Esophagus muscularis mucosa (tissue), 4 donors: ENCODE measurements at regions not wholly inside any gene's neighbourhood (a gene's known extent, or its start where the extent isn't known, plus 50 kb on each side); places are given as distances from the start of the nearest gene placed in this dataset.

ENCODE experiments used
- DNase-seq: peaks from one replicate; pipeline ENCODE4 v3.0.0-alpha.2; 2017; ENCODE audit errors: extremely low spot score
- H3K27ac ChIP-seq, 4 donors: fragments of 200-600 bp; sonication (generic); replicated peaks in 1 of 4; 1 replicate in 3 of 4; 2 replicates in 1 of 4; pipeline ENCODE4 v1.5.1; 2016 to 2019; ENCODE audit warnings: mild to moderate bottlenecking in 1 of 4
- H3K27me3 ChIP-seq, 4 donors: fragments of 200-600 bp; sonication (generic); one replicate each; pipeline versions ENCODE4 v1.5.1 to v1.6.0; 2016 to 2019
- H3K36me3 ChIP-seq, 4 donors: fragments of 200-600 bp; sonication (generic); one replicate each; pipeline ENCODE4 v1.5.1; 2016 to 2019
- H3K4me1 ChIP-seq, 4 donors: fragments of 200-600 bp; sonication (generic); one replicate each; pipeline ENCODE4 v1.5.1; 2016 to 2019
- H3K4me3 ChIP-seq, 4 donors: fragments of 200-600 bp; sonication (generic); 1 replicate in 2 of 4; 2 replicates in 2 of 4; pipeline ENCODE4 v1.5.1; 2016 to 2019; ENCODE audit warnings: mild to moderate bottlenecking in 4 of 4, moderate library complexity in 1 of 4
- H3K9me3 ChIP-seq, 4 donors: fragments of 200-600 bp; sonication (generic); 1 replicate in 3 of 4; 2 replicates in 1 of 4; pipeline ENCODE4 v1.5.1; 2016 to 2019
- EP300 ChIP-seq: sonication (generic); formaldehyde crosslinking; IDR thresholded peaks from one replicate; pipeline ENCODE4 v1.6.1; 2017; ENCODE audit warnings: antibody characterized with exemption
- POLR2A ChIP-seq: fragments of 450-650 bp; IDR thresholded peaks from one replicate; pipeline ENCODE4 v1.6.1; 2017; ENCODE audit warnings: antibody characterized with exemption, moderate library complexity, mild to moderate bottlenecking, low read depth
- POLR2AphosphoS5 ChIP-seq, 2 donors: sonication (generic); formaldehyde crosslinking; IDR thresholded peaks; one replicate each; pipeline ENCODE4 v1.6.1; 2017; ENCODE audit warnings: antibody characterized with exemption in 2 of 2
- WGBS: methylation state at CpG from one replicate; pipeline ENCODE4 v1.1.5; 2018; 5-methylcytosine and 5-hydroxymethylcytosine counted together
- intact Hi-C: fragments of 100-400 bp; cut with DNase I; formaldehyde crosslinking; loops from one replicate; pipeline ENCODE4 v1.15.1; 2023
- TF ChIP-seq, protein P1 (sequence below), 3 experiments: fragments of 200-600 bp in 2 of 3; fragments of 450-650 bp in 1 of 3; sonication (generic) in 2 of 3; IDR thresholded peaks; one replicate each; pipeline ENCODE4 v1.5.1; 2017 to 2019; ENCODE audit warnings: antibody characterized with exemption in 3 of 3, mild to moderate bottlenecking in 2 of 3, moderate library complexity in 1 of 3

DNA sequence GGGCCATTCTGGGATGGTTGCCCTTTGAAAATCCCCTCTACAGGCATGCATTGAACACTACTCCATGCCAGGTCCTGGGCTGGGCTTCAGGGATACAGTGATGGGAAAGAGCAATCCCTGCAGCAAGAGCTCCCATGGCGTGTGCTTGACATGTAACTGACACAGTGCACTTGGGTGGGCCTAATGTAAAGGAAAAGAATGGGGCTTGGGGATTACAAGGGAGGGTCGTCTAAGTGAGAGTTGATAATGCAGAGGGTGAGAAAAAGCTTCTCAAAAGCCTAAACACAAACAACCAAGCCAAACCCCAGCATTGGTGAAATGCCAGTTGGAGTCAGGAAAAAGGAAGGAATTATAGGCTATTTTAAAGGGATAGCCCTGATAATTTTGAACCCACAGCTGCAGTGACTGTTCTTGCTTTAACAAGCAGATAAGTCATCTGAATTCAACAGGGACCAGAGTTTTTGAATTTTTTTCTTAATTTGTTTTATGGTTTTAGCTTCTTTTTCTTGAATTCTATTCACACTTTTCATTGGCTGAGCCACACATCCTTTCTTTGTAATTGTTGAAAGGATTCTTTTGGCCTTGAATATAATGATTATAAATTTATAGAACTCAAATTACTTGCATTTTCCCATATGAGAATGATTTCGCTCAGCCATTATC, 308.7 kb downstream of the LPIN1 start:
- WGBS: 82% methylated on average over 3 of the region's 3 CpGs

DNA sequence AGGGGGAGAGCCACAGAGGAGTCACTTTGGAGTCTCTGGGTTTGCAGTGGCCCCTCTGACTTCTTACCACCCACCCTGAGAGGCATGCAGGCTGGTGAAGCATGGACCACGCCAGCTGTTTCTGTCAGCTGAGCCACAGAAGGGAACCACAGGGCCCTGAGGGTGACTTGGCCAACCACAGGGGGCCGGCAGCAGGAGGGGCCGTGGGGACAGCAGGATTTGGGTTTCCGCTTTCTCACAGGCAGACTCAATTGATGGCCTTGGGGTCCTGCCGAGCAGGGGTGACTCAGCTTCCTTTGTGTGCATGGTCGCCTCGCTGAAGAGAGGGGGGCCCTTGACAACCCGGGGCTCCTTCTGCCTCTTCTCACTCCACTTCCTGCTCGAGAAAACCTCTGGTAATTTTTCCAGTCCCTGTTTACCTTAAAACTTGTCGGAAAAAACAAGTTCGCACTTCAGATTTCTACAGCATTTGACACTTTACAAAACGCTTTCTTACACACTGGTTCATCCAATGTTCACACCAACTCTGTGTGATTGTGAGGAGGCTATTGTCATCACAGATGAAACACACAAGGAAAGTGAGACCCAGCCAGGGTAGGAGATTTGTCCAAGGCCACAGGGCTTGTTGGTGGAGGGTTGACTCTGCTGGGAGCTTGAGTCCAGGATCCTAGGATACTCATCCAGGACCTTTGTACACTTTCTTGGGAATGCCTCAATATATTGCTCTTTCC, 311.2 kb downstream of the LPIN1 start:
- intact Hi-C loops: no loop called here
- Histone ChIP-seq H3K4me3 (no peak overlapping the region), H3K36me3 (no peaks in the 10 kb centered on the region), H3K27ac (no peak overlapping the region), H3K27me3 (no peaks in the 10 kb centered on the region), H3K9me3 (no peaks in the 10 kb centered on the region), H3K4me1 (peaks cover 0 to 15% (median 11%) of the 10 kb centered on the region in 4 donors)
- DNase-seq: no peak
- 54% methylated on average over 11 of the region's 12 CpGs for WGBS
- no peak for TF ChIP-seq POLR2A
- no peak for TF ChIP-seq POLR2AphosphoS5 (IDR thresholded peaks at IDR 0.05)
- TF ChIP-seq, protein P1, sequence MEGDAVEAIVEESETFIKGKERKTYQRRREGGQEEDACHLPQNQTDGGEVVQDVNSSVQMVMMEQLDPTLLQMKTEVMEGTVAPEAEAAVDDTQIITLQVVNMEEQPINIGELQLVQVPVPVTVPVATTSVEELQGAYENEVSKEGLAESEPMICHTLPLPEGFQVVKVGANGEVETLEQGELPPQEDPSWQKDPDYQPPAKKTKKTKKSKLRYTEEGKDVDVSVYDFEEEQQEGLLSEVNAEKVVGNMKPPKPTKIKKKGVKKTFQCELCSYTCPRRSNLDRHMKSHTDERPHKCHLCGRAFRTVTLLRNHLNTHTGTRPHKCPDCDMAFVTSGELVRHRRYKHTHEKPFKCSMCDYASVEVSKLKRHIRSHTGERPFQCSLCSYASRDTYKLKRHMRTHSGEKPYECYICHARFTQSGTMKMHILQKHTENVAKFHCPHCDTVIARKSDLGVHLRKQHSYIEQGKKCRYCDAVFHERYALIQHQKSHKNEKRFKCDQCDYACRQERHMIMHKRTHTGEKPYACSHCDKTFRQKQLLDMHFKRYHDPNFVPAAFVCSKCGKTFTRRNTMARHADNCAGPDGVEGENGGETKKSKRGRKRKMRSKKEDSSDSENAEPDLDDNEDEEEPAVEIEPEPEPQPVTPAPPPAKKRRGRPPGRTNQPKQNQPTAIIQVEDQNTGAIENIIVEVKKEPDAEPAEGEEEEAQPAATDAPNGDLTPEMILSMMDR (IDR thresholded peaks at IDR 0.05): no peak
- no peak for TF ChIP-seq EP300

More for the DNA sequence above, 308.7 kb downstream of the LPIN1 start:
- H3K4me3 ChIP-seq: no peak overlapping the region
- H3K27ac ChIP-seq: no peak overlapping the region
- H3K27me3 ChIP-seq: no peaks in the 10 kb centered on the region
- intact Hi-C loops: no loop called here
- no peaks in the 10 kb centered on the region for H3K9me3 ChIP-seq
- H3K4me1 ChIP-seq: no peaks in the 10 kb centered on the region
- TF ChIP-seq POLR2A (no peak), EP300 (no peak), POLR2AphosphoS5 (IDR thresholded peaks at IDR 0.05) (no peak)
- TF ChIP-seq, protein P1 (IDR thresholded peaks at IDR 0.05): no peak
- no peaks in the 10 kb centered on the region for H3K36me3 ChIP-seq
- DNase-seq: no peak

DNA sequence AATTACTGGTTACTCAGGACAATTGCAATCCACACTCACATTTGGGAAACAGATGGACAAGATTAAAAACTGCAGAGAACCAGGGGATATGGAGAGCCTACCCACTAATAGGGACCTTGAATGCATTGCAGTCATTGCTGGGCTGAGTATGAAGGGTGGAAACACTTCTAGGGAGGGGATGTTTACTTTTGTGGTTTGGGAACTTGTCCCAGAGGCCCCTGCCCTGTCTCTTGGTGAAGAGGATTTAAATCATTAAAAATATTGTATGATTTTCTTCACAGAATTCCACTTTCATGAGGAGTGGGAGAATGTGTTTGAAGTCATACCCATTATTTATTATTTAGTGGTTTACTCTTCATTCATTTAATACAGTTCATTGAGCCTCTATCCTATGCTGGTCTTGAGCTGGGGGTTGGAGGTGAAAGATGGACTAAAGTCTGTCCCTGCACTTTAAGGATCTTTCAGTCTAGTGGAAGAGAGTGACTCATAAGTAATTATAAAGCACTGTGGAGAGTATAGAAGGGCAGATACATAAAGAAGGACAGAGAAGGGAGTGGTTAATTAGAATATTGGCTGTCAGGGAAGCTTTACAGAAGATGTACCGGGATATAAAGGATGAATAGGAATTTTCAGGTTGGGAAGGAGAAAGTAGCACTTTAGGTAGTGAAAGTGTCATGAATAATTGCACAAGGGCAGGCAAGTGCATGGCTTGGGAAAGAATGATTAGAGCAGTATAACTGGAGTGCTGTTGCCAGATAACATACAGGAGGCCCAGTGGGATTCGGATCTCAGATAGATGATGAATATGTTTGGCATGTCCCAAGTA, 313.4 kb downstream of the LPIN1 start:
- 88% methylated on average over 2 of the region's 2 CpGs for WGBS
- no peaks in the 10 kb centered on the region for H3K27me3 ChIP-seq
- intact Hi-C loops: no loop called here

DNA sequence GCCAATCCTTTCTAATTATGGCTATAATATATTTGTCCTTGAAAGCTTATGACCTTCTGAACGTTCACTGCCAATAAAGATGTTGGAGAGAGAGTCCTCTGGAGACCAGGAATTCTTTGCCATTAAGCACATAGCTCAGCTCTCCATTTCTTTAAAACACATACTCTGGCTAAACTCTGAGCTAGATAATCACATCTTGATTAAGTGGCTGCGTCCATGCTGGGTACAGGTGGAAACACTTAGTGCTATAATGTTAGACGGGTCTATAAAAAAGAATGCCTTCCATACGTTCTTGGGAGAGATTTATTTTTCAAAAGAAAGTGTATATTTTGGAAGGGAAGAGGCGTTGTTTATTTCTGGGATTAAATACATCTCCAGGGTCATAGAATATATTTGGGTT, 314.5 kb downstream of the LPIN1 start:
- Histone ChIP-seq H3K36me3 (no peaks in the 10 kb centered on the region), H3K27ac (no peak overlapping the region), H3K4me1 (peaks cover 0 to 15% (median 11%) of the 10 kb centered on the region in 4 donors), H3K4me3 (no peak overlapping the region), H3K9me3 (no peaks in the 10 kb centered on the region), H3K27me3 (no peaks in the 10 kb centered on the region)
- DNase-seq: no peak
- 79% methylated on average over 5 of the region's 5 CpGs for WGBS
- intact Hi-C loops: no loop called here
- TF ChIP-seq, protein P1 (IDR thresholded peaks at IDR 0.05): no peak
- TF ChIP-seq EP300 (no peak), POLR2A (no peak), POLR2AphosphoS5 (IDR thresholded peaks at IDR 0.05) (no peak)

More for the DNA sequence above, 313.4 kb downstream of the LPIN1 start:
- Histone ChIP-seq H3K36me3 (no peaks in the 10 kb centered on the region), H3K4me3 (no peak overlapping the region), H3K9me3 (no peaks in the 10 kb centered on the region), H3K4me1 (peaks cover 0 to 15% (median 11%) of the 10 kb centered on the region in 4 donors), H3K27ac (no peak overlapping the region)
- TF ChIP-seq POLR2AphosphoS5 (IDR thresholded peaks at IDR 0.05) (no peak), POLR2A (no peak), EP300 (no peak)
- TF ChIP-seq, protein P1 (IDR thresholded peaks at IDR 0.05): no peak
- no peak for DNase-seq
